Transverse colon (tissue), 4 donors: ENCODE measurements at regions not wholly inside any gene's neighbourhood (a gene's known extent, or its start where the extent isn't known, plus 50 kb on each side); places are given as distances from the start of the nearest gene placed in this dataset.

Experiments
- DNase-seq: peaks from one replicate; pipeline ENCODE4 v3.0.0-alpha.2; 2019
- H3K27ac ChIP-seq, 4 donors: fragments of 200-600 bp; sonication (generic); 2 replicates each; pipeline ENCODE4 v1.5.1; 2016 to 2018; ENCODE audit warnings: inconsistent platforms in 4 of 4
- H3K27me3 ChIP-seq: fragments of 200-600 bp; sonication (generic); 2 replicates; pipeline ENCODE4 v1.5.1; 2017; ENCODE audit warnings: inconsistent platforms
- H3K36me3 ChIP-seq, 4 donors: fragments of 200-600 bp; sonication (generic); 2 replicates each; pipeline ENCODE4 v1.5.1; 2017 to 2019; ENCODE audit warnings: inconsistent platforms in 4 of 4
- H3K4me1 ChIP-seq, 4 donors: fragments of 200-600 bp; sonication (generic); 2 replicates each; pipeline ENCODE4 v1.5.1; 2017 to 2020; ENCODE audit warnings: inconsistent platforms in 4 of 4
- H3K4me3 ChIP-seq, 4 donors: fragments of 200-600 bp; sonication (generic); 1 replicate in 1 of 4; 2 replicates in 3 of 4; pipeline versions ENCODE4 v1.5.1 to v1.6.1; 2017 to 2019; ENCODE audit warnings: inconsistent platforms in 4 of 4
- H3K9me3 ChIP-seq, 2 donors: fragments of 200-600 bp; sonication (generic); 2 replicates each; pipeline ENCODE4 v1.5.1; 2017 to 2019; ENCODE audit warnings: inconsistent platforms in 2 of 2
- CTCF ChIP-seq, 5 experiments: fragments of 200-600 bp in 3 of 5; fragments of 450-650 bp in 2 of 5; sonication (generic) in 3 of 5; IDR thresholded peaks; 1 replicate in 2 of 5; 2 replicates in 3 of 5; pipeline ENCODE4 v1.5.1; 2016 to 2017; ENCODE audit warnings: antibody characterized with exemption in 5 of 5, inconsistent platforms in 3 of 5, mild to moderate bottlenecking in 2 of 5, moderate library complexity in 1 of 5
- EP300 ChIP-seq: sonication (generic); formaldehyde crosslinking; IDR thresholded peaks from one replicate; pipeline ENCODE4 v1.6.1; 2017; ENCODE audit warnings: antibody characterized with exemption, low read depth
- POLR2A ChIP-seq: fragments of 450-650 bp; IDR thresholded peaks from one replicate; pipeline ENCODE4 v1.6.1; 2016; ENCODE audit warnings: antibody characterized with exemption, mild to moderate bottlenecking, moderate library complexity
- POLR2AphosphoS5 ChIP-seq, 3 donors: sonication (generic); formaldehyde crosslinking; IDR thresholded peaks; one replicate each; pipeline ENCODE4 v1.6.1; 2016; ENCODE audit warnings: antibody characterized with exemption in 3 of 3
- WGBS, 2 donors: methylation state at CpG; one replicate each; pipeline ENCODE4 v1.1.5; 2018; ENCODE audit warnings: low coverage in 1 of 2; 5-methylcytosine and 5-hydroxymethylcytosine counted together
- in situ Hi-C, 4 donors: fragments of 200-750 bp; cut with MboI; loops; one replicate each; pipeline versions ENCODE4 v1.15.0 to v1.15.1; 2017; ENCODE audit warnings: low sequenced_read_pairs in 3 of 4, low pct_ligation_motif_present in 1 of 4, low pct_unique_long_range_greater_than_20kb in 1 of 4
- intact Hi-C: fragments of 100-400 bp; cut with DNase I; formaldehyde crosslinking; loops from one replicate; pipeline ENCODE4 v1.15.1; 2023; ENCODE audit warnings: low total_unique reads

DNA sequence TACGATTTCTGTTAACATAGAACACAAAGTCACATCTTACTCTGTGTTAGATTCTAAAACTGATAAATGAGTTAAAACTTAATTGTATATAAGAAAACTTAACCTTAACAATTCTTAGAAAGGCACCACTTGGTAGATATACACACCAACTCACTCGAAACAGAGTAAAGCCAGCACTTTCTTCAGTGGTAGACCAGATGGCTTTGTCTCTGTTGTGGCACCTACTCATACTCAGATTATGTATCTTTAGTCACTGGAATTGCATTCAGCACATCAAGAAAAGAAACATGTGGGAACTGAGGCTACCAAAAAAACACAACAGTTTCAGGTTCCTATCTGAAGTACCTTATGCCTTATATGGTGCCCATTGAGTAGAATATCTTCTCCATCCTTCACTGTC lies 192.5 kb downstream of the ZNF608 start:
- H3K27ac ChIP-seq, result no peak overlapping the region
- no peaks in the 10 kb centered on the region for H3K9me3 ChIP-seq
- no peak overlapping the region for H3K4me3 ChIP-seq
- H3K36me3 ChIP-seq, result no peaks in the 10 kb centered on the region
- intact Hi-C loops, result no loop called here
- WGBS, 2 donors, result 72 to 86% methylated on average over 2 of the region's 2 CpGs
- in situ Hi-C loops, result no loop called here
- no peaks in the 10 kb centered on the region for H3K27me3 ChIP-seq
- no peak for DNase-seq
- no peak for TF ChIP-seq POLR2AphosphoS5 (IDR thresholded peaks at IDR 0.05)
- TF ChIP-seq EP300, result no peak
- no peak for TF ChIP-seq CTCF (IDR thresholded peaks at IDR 0.05)
- TF ChIP-seq POLR2A, result no peak
- no peaks in the 10 kb centered on the region for H3K4me1 ChIP-seq

DNA sequence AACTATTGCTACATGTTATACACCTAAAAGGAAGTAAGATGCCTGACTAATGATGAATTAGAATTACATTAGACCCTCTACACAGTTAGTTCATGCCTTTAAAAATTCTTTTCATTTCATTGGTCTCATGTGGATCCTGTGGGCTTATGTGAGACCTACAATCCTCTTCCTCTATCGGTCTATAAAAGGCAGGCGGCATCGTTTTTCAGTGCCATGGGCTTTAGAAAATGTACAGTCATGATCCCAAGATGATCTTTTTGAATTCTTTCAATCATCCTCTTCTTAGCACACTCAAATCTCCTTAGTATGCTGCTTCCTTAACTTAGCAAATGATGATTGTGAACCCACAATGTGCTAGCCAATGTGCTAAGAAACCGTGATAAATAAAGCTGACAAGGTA lies 193.9 kb downstream of the ZNF608 start:
- Histone ChIP-seq H3K4me3 (no peak overlapping the region), H3K4me1 (no peaks in the 10 kb centered on the region), H3K27ac (no peak overlapping the region), H3K9me3 (no peaks in the 10 kb centered on the region), H3K27me3 (no peaks in the 10 kb centered on the region), H3K36me3 (no peaks in the 10 kb centered on the region)
- 92 to 100% methylated on average over 3 to 4 of the region's 4 CpGs for WGBS, 2 donors
- DNase-seq, result no peak
- intact Hi-C loops, result no loop called here
- in situ Hi-C loops, result no loop called here
- TF ChIP-seq EP300 (no peak), CTCF (IDR thresholded peaks at IDR 0.05) (no peak), POLR2AphosphoS5 (IDR thresholded peaks at IDR 0.05) (no peak), POLR2A (no peak)

DNA sequence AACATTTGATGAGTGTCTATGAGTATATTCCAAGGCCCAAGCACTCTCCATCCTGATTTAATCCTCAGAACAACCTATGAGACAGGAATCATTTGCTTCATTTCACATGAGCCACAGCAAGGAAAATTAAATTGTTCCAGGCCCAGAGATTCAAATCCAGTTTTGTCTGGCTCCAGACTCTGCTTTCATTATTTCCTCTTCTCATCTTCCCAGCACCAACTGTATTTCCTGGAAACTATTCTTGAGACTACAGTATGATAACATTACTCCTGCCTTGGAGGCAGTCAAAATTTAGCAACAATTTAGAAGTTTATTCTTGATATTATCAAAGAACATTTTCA lies 194.5 kb downstream of the ZNF608 start:
- Histone ChIP-seq H3K36me3 (no peaks in the 10 kb centered on the region), H3K27ac (no peak overlapping the region), H3K9me3 (no peaks in the 10 kb centered on the region), H3K27me3 (no peaks in the 10 kb centered on the region), H3K4me3 (no peak overlapping the region), H3K4me1 (no peaks in the 10 kb centered on the region)
- in situ Hi-C loops, result no loop called here
- no peak for DNase-seq
- intact Hi-C loops, result no loop called here
- TF ChIP-seq POLR2AphosphoS5 (IDR thresholded peaks at IDR 0.05) (no peak), CTCF (IDR thresholded peaks at IDR 0.05) (no peak), EP300 (no peak), POLR2A (no peak)

- 41 to 57% methylated on average over 3 of the region's 3 CpGs for WGBS, 2 donors
- Histone ChIP-seq H3K27me3 (no peaks in the 10 kb centered on the region), H3K36me3 (no peaks in the 10 kb centered on the region), H3K27ac (no peak overlapping the region), H3K9me3 (no peaks in the 10 kb centered on the region), H3K4me3 (no peak overlapping the region), H3K4me1 (no peaks in the 10 kb centered on the region)
- no peak for TF ChIP-seq POLR2AphosphoS5 (IDR thresholded peaks at IDR 0.05)
- no peak for TF ChIP-seq CTCF (IDR thresholded peaks at IDR 0.05)
- TF ChIP-seq POLR2A, result no peak
- TF ChIP-seq EP300, result no peak
- no peak for DNase-seq
- intact Hi-C loops, result no loop called here
- in situ Hi-C loops, result no loop called here
Measured at GRCh38 chr5:124550731-124551130, 195.7 kb downstream of the ZNF608 start.
